ENCODE measurements at regions not wholly inside any gene's neighbourhood (a gene's known extent, or its start where the extent isn't known, plus 50 kb on each side); places are given as distances from the start of the nearest gene placed in this dataset.

- no peaks in the 10 kb centered on the region for H3K27me3 ChIP-seq (ENCODE audit: control insufficient read depth in 1 of 2, insufficient read depth in 2 of 2, low read length in 2 of 2)
- H3K36me3 ChIP-seq (ENCODE audit: insufficient read depth, low read length) = no peaks in the 10 kb centered on the region
- H3K4me3 ChIP-seq (ENCODE audit: low read depth in 1 of 2, low read length in 2 of 2) = no peak overlapping the region
- no peaks in the 10 kb centered on the region for H3K9me3 ChIP-seq (ENCODE audit: low read length)
- no peak overlapping the region for H3K27ac ChIP-seq (ENCODE audit: low read depth, low read length)
- H3K9ac ChIP-seq (ENCODE audit: low read length) = no peak overlapping the region
- H3K4me1 ChIP-seq (ENCODE audit: insufficient read depth, low read length) = peaks cover 20% of the 10 kb centered on the region
These were observed 196.8 kb upstream of the DAPK1 start for GRCh38 chr9:87300915-87301314.

- H3K4me3 ChIP-seq (ENCODE audit: low read depth in 1 of 2, low read length in 2 of 2) = no peak overlapping the region
- peak overlapping the region; percentile 37 for H3K27ac ChIP-seq (ENCODE audit: low read depth, low read length)
- no peaks in the 10 kb centered on the region for H3K36me3 ChIP-seq (ENCODE audit: insufficient read depth, low read length)
- H3K9ac ChIP-seq (ENCODE audit: low read length) = no peak overlapping the region
- H3K9me3 ChIP-seq (ENCODE audit: low read length) = no peaks in the 10 kb centered on the region
- no peaks in the 10 kb centered on the region for H3K27me3 ChIP-seq (ENCODE audit: control insufficient read depth in 1 of 2, insufficient read depth in 2 of 2, low read length in 2 of 2)
- peaks cover 20% of the 10 kb centered on the region for H3K4me1 ChIP-seq (ENCODE audit: insufficient read depth, low read length)
These were observed 196.3 kb upstream of the DAPK1 start for GRCh38 chr9:87301371-87301770.

GRCh38 chr9:87305151-87305550 lies 192.5 kb upstream of the DAPK1 start:
- Histone ChIP-seq H3K4me1 (ENCODE audit: insufficient read depth, low read length) (peaks cover 20% of the 10 kb centered on the region), H3K9ac (ENCODE audit: low read length) (no peak overlapping the region), H3K36me3 (ENCODE audit: insufficient read depth, low read length) (no peaks in the 10 kb centered on the region), H3K27ac (ENCODE audit: low read depth, low read length) (no peak overlapping the region), H3K4me3 (ENCODE audit: low read depth in 1 of 2, low read length in 2 of 2) (no peak overlapping the region), H3K9me3 (ENCODE audit: low read length) (no peaks in the 10 kb centered on the region), H3K27me3 (ENCODE audit: control insufficient read depth in 1 of 2, insufficient read depth in 2 of 2, low read length in 2 of 2) (no peaks in the 10 kb centered on the region)

- Histone ChIP-seq H3K4me3 (ENCODE audit: low read depth in 1 of 2, low read length in 2 of 2) (no peak overlapping the region), H3K27ac (ENCODE audit: low read depth, low read length) (no peak overlapping the region), H3K9me3 (ENCODE audit: low read length) (no peaks in the 10 kb centered on the region), H3K36me3 (ENCODE audit: insufficient read depth, low read length) (no peaks in the 10 kb centered on the region), H3K27me3 (ENCODE audit: control insufficient read depth in 1 of 2, insufficient read depth in 2 of 2, low read length in 2 of 2) (no peaks in the 10 kb centered on the region), H3K4me1 (ENCODE audit: insufficient read depth, low read length) (peaks cover 17% of the 10 kb centered on the region), H3K9ac (ENCODE audit: low read length) (no peak overlapping the region)
These were observed 191.7 kb upstream of the DAPK1 start for GRCh38 chr9:87306006-87306405.

- Histone ChIP-seq H3K4me1 (ENCODE audit: insufficient read depth, low read length) (peaks cover 7% of the 10 kb centered on the region), H3K4me3 (ENCODE audit: low read depth in 1 of 2, low read length in 2 of 2) (no peak overlapping the region), H3K36me3 (ENCODE audit: insufficient read depth, low read length) (no peaks in the 10 kb centered on the region), H3K9me3 (ENCODE audit: low read length) (no peaks in the 10 kb centered on the region), H3K27me3 (ENCODE audit: control insufficient read depth in 1 of 2, insufficient read depth in 2 of 2, low read length in 2 of 2) (no peaks in the 10 kb centered on the region), H3K9ac (ENCODE audit: low read length) (no peak overlapping the region), H3K27ac (ENCODE audit: low read depth, low read length) (no peak overlapping the region)
These were observed 189.8 kb upstream of the DAPK1 start for GRCh38 chr9:87307848-87308247.

- no peaks in the 10 kb centered on the region for H3K36me3 ChIP-seq (ENCODE audit: insufficient read depth, low read length)
- H3K27ac ChIP-seq (ENCODE audit: low read depth, low read length) = no peak overlapping the region
- H3K9me3 ChIP-seq (ENCODE audit: low read length) = no peaks in the 10 kb centered on the region
- H3K9ac ChIP-seq (ENCODE audit: low read length) = no peak overlapping the region
- H3K4me1 ChIP-seq (ENCODE audit: insufficient read depth, low read length) = peaks cover 7% of the 10 kb centered on the region
- H3K27me3 ChIP-seq (ENCODE audit: control insufficient read depth in 1 of 2, insufficient read depth in 2 of 2, low read length in 2 of 2) = no peaks in the 10 kb centered on the region
- H3K4me3 ChIP-seq (ENCODE audit: low read depth in 1 of 2, low read length in 2 of 2) = no peak overlapping the region
These were observed 188.4 kb upstream of the DAPK1 start for GRCh38 chr9:87309236-87309635.

- Histone ChIP-seq H3K9me3 (ENCODE audit: low read length) (no peaks in the 10 kb centered on the region), H3K9ac (ENCODE audit: low read length) (no peak overlapping the region), H3K4me1 (ENCODE audit: insufficient read depth, low read length) (no peaks in the 10 kb centered on the region), H3K4me3 (ENCODE audit: low read depth in 1 of 2, low read length in 2 of 2) (no peak overlapping the region), H3K27ac (ENCODE audit: low read depth, low read length) (no peak overlapping the region), H3K27me3 (ENCODE audit: control insufficient read depth in 1 of 2, insufficient read depth in 2 of 2, low read length in 2 of 2) (no peaks in the 10 kb centered on the region), H3K36me3 (ENCODE audit: insufficient read depth, low read length) (no peaks in the 10 kb centered on the region)
These were observed 186.7 kb upstream of the DAPK1 start for GRCh38 chr9:87310827-87311523.

GRCh38 chr9:87319656-87320055 lies 178.0 kb upstream of the DAPK1 start:
- no peak overlapping the region for H3K4me3 ChIP-seq (ENCODE audit: low read depth in 1 of 2, low read length in 2 of 2)
- no peaks in the 10 kb centered on the region for H3K27me3 ChIP-seq (ENCODE audit: control insufficient read depth in 1 of 2, insufficient read depth in 2 of 2, low read length in 2 of 2)
- no peaks in the 10 kb centered on the region for H3K36me3 ChIP-seq (ENCODE audit: insufficient read depth, low read length)
- H3K9me3 ChIP-seq (ENCODE audit: low read length) = no peaks in the 10 kb centered on the region
- H3K27ac ChIP-seq (ENCODE audit: low read depth, low read length) = no peak overlapping the region
- peaks cover 14% of the 10 kb centered on the region for H3K4me1 ChIP-seq (ENCODE audit: insufficient read depth, low read length)
- no peak overlapping the region for H3K9ac ChIP-seq (ENCODE audit: low read length)

GRCh38 chr9:87320146-87320884 lies 177.4 kb upstream of the DAPK1 start:
- Histone ChIP-seq H3K27ac (ENCODE audit: low read depth, low read length) (no peak overlapping the region), H3K9me3 (ENCODE audit: low read length) (no peaks in the 10 kb centered on the region), H3K4me1 (ENCODE audit: insufficient read depth, low read length) (peaks cover 14% of the 10 kb centered on the region), H3K9ac (ENCODE audit: low read length) (no peak overlapping the region), H3K4me3 (ENCODE audit: low read depth in 1 of 2, low read length in 2 of 2) (no peak overlapping the region), H3K36me3 (ENCODE audit: insufficient read depth, low read length) (no peaks in the 10 kb centered on the region), H3K27me3 (ENCODE audit: control insufficient read depth in 1 of 2, insufficient read depth in 2 of 2, low read length in 2 of 2) (no peaks in the 10 kb centered on the region)

GRCh38 chr9:87322840-87323635 lies 174.6 kb upstream of the DAPK1 start:
- Histone ChIP-seq H3K9me3 (ENCODE audit: low read length) (no peaks in the 10 kb centered on the region), H3K27me3 (ENCODE audit: control insufficient read depth in 1 of 2, insufficient read depth in 2 of 2, low read length in 2 of 2) (no peaks in the 10 kb centered on the region), H3K4me1 (ENCODE audit: insufficient read depth, low read length) (peaks cover 14% of the 10 kb centered on the region), H3K36me3 (ENCODE audit: insufficient read depth, low read length) (no peaks in the 10 kb centered on the region), H3K27ac (ENCODE audit: low read depth, low read length) (no peak overlapping the region), H3K4me3 (ENCODE audit: low read depth in 1 of 2, low read length in 2 of 2) (no peak overlapping the region), H3K9ac (ENCODE audit: low read length) (no peak overlapping the region)

GRCh38 chr9:87323928-87324327 lies 173.7 kb upstream of the DAPK1 start:
- H3K27ac ChIP-seq (ENCODE audit: low read depth, low read length) = no peak overlapping the region
- H3K36me3 ChIP-seq (ENCODE audit: insufficient read depth, low read length) = no peaks in the 10 kb centered on the region
- no peak overlapping the region for H3K4me3 ChIP-seq (ENCODE audit: low read depth in 1 of 2, low read length in 2 of 2)
- no peaks in the 10 kb centered on the region for H3K9me3 ChIP-seq (ENCODE audit: low read length)
- no peaks in the 10 kb centered on the region for H3K27me3 ChIP-seq (ENCODE audit: control insufficient read depth in 1 of 2, insufficient read depth in 2 of 2, low read length in 2 of 2)
- peaks cover 14% of the 10 kb centered on the region for H3K4me1 ChIP-seq (ENCODE audit: insufficient read depth, low read length)
- no peak overlapping the region for H3K9ac ChIP-seq (ENCODE audit: low read length)
